Midbrain (tissue), 1 donor: ENCODE measurements at regions not wholly inside any gene's neighbourhood (a gene's known extent, or its start where the extent isn't known, plus 50 kb on each side); places are given as distances from the start of the nearest gene placed in this dataset.

ENCODE experiments used
- DNase-seq: peaks from one replicate; lab custom pipeline; 2025; lab: John Stamatoyannopoulos, UW

- no peak for DNase-seq
Observed at GRCh38 chr2:144242311-144242710, 277.6 kb downstream of the ZEB2 start.

- no peak for DNase-seq
Observed at GRCh38 chr2:144241801-144242200, 278.1 kb downstream of the ZEB2 start.

- DNase-seq: no peak
Observed at GRCh38 chr2:144240656-144241339, 279.1 kb downstream of the ZEB2 start.

GRCh38 chr2:144239726-144240125 lies 280.2 kb downstream of the ZEB2 start:
- DNase-seq: no peak

GRCh38 chr2:144239306-144239705 lies 280.6 kb downstream of the ZEB2 start:
- DNase-seq: no peak

- no peak for DNase-seq
Observed at GRCh38 chr2:144237830-144238627, 281.9 kb downstream of the ZEB2 start.

GRCh38 chr2:144237108-144237507 lies 282.8 kb downstream of the ZEB2 start:
- DNase-seq: no peak

GRCh38 chr2:144235050-144235449 lies 284.9 kb downstream of the ZEB2 start:
- DNase-seq: no peak

- DNase-seq: no peak
Observed at GRCh38 chr2:144234542-144234871, 285.4 kb downstream of the ZEB2 start.

GRCh38 chr2:144233733-144234541 lies 286.0 kb downstream of the ZEB2 start:
- no peak for DNase-seq

GRCh38 chr2:144233317-144233716 lies 286.6 kb downstream of the ZEB2 start:
- peak; percentile 41 for DNase-seq

GRCh38 chr2:144230448-144231085 lies 289.4 kb downstream of the ZEB2 start:
- no peak for DNase-seq

- DNase-seq: no peak
Observed at GRCh38 chr2:144230033-144230432, 289.9 kb downstream of the ZEB2 start.

GRCh38 chr2:144229296-144229695 lies 290.6 kb downstream of the ZEB2 start:
- DNase-seq: no peak

- DNase-seq: no peak
Observed at GRCh38 chr2:144227427-144228105, 292.4 kb downstream of the ZEB2 start.

GRCh38 chr2:144225076-144225475 lies 294.8 kb downstream of the ZEB2 start:
- DNase-seq: no peak

- no peak for DNase-seq
Observed at GRCh38 chr2:144224472-144224871, 295.4 kb downstream of the ZEB2 start.

GRCh38 chr2:144219979-144220378 lies 299.9 kb downstream of the ZEB2 start:
- no peak for DNase-seq

GRCh38 chr2:144217853-144218633 lies 301.9 kb downstream of the ZEB2 start:
- DNase-seq: no peak

- no peak for DNase-seq
Observed at GRCh38 chr2:144215701-144216675, 303.9 kb downstream of the ZEB2 start.
